Adrenal gland (tissue), 5 donors: ENCODE measurements at regions not wholly inside any gene's neighbourhood (a gene's known extent, or its start where the extent isn't known, plus 50 kb on each side); places are given as distances from the start of the nearest gene placed in this dataset.
A peak's percentile ranks its signal among the peaks of the same experiment; 100 is the strongest.

Experiments
- CTCF ChIP-seq, 6 experiments: fragments of 450-650 bp in 4 of 6; fragments of 200-600 bp in 2 of 6; sonication (generic) in 1 of 6; IDR thresholded peaks; 1 replicate in 5 of 6; 2 replicates in 1 of 6; pipeline versions ENCODE4 v1.5.1 to v1.8.0; 2016 to 2021; ENCODE audit warnings: antibody characterized with exemption in 6 of 6, mild to moderate bottlenecking in 2 of 6, moderate library complexity in 1 of 6
- POLR2A ChIP-seq, 2 donors: fragments of 450-650 bp; IDR thresholded peaks; one replicate each; pipeline ENCODE4 v1.6.1; 2017; ENCODE audit warnings: antibody characterized with exemption in 2 of 2, mild to moderate bottlenecking in 2 of 2, moderate library complexity in 1 of 2
- donor health status: DM: no; HTN: no; CAD: no.

DNA sequence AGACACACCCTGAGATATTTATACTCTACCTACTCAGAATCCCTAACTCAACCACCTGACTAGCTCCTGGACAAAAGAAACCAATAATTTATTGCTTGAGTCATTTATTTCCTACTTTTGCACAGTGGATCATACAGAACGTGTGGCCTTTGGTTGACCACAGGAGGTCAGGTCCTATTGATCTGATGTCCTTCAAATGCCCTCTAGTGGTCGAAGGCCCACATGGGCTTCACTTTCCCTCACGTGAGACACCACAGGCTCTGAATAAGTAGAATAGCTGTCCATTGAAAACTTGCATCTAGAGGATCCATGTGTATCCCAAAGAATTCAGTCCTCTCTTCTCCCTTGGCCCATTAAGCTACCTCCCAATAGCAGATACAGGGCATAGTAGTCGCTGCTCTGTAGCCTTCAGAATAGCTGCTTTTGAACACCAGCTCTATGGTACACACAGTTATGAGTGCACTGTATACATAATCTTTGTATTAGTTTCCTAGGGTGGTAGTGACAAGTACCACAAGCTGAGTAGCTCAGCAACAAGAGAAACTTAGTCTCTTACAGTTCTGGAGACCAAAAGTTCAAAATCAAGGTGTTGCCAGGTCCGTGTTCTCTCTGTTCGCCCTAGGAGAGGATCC lies 177.6 kb upstream of the SMARCA2 start:
- TF ChIP-seq CTCF (IDR thresholded peaks at IDR 0.05) = peak in 1 of 6 experiments; percentile 17
- TF ChIP-seq POLR2A (IDR thresholded peaks at IDR 0.05) = no peak
